ENCODE measurements at regions not wholly inside any gene's neighbourhood (a gene's known extent, or its start where the extent isn't known, plus 50 kb on each side); places are given as distances from the start of the nearest gene placed in this dataset.

GRCh38 chr10:131011936-131012640 lies 299.4 kb downstream of the TCERG1L start:
- TF ChIP-seq, protein P1, sequence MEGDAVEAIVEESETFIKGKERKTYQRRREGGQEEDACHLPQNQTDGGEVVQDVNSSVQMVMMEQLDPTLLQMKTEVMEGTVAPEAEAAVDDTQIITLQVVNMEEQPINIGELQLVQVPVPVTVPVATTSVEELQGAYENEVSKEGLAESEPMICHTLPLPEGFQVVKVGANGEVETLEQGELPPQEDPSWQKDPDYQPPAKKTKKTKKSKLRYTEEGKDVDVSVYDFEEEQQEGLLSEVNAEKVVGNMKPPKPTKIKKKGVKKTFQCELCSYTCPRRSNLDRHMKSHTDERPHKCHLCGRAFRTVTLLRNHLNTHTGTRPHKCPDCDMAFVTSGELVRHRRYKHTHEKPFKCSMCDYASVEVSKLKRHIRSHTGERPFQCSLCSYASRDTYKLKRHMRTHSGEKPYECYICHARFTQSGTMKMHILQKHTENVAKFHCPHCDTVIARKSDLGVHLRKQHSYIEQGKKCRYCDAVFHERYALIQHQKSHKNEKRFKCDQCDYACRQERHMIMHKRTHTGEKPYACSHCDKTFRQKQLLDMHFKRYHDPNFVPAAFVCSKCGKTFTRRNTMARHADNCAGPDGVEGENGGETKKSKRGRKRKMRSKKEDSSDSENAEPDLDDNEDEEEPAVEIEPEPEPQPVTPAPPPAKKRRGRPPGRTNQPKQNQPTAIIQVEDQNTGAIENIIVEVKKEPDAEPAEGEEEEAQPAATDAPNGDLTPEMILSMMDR (IDR thresholded peaks at IDR 0.05), result no peak
- intact Hi-C loops (cut with DNase I), result no loop called here
- Histone ChIP-seq H3K4me1 (no peaks in the 10 kb centered on the region), H3K9me3 (peaks cover 0 to 9% (median 0%) of the 10 kb centered on the region in 11 donors), H3K27ac (no peak overlapping the region), H3K27me3 (peaks cover 0 to 24% (median 0%) of the 10 kb centered on the region in 7 donors), H3K4me3 (no peak overlapping the region), H3K36me3 (no peaks in the 10 kb centered on the region)
- WGBS, 2 donors, result 77 to 79% methylated on average over 10 of the region's 10 CpGs
- DNase-seq (no peak), ATAC-seq (no peak)

- Histone ChIP-seq H3K27me3 (peaks cover 0 to 24% (median 0%) of the 10 kb centered on the region in 7 donors), H3K27ac (no peak overlapping the region), H3K4me3 (no peak overlapping the region), H3K9me3 (peaks cover 0 to 9% (median 0%) of the 10 kb centered on the region in 11 donors), H3K4me1 (no peaks in the 10 kb centered on the region), H3K36me3 (no peaks in the 10 kb centered on the region)
- intact Hi-C loops (cut with DNase I), result no loop called here
- 69 to 75% methylated on average over 5 of the region's 5 CpGs for WGBS, 2 donors
- TF ChIP-seq, protein P1 (IDR thresholded peaks at IDR 0.05), result no peak
- ATAC-seq (no peak), DNase-seq (no peak)
These were observed 298.9 kb downstream of the TCERG1L start for GRCh38 chr10:131012641-131012985.

- Histone ChIP-seq H3K4me3 (no peak overlapping the region), H3K27me3 (peaks cover 0 to 24% (median 6%) of the 10 kb centered on the region in 7 donors), H3K4me1 (no peaks in the 10 kb centered on the region), H3K27ac (no peak overlapping the region), H3K9me3 (peaks cover 0 to 9% (median 0%) of the 10 kb centered on the region in 11 donors), H3K36me3 (no peaks in the 10 kb centered on the region)
- intact Hi-C loops (cut with DNase I), result no loop called here
- TF ChIP-seq, protein P1 (IDR thresholded peaks at IDR 0.05), result no peak
- DNase-seq (no peak), ATAC-seq (no peak)
- 89% methylated on average over 17 of the region's 17 CpGs for WGBS, 2 donors
These were observed 298.1 kb downstream of the TCERG1L start for GRCh38 chr10:131013281-131013912.

DNA sequence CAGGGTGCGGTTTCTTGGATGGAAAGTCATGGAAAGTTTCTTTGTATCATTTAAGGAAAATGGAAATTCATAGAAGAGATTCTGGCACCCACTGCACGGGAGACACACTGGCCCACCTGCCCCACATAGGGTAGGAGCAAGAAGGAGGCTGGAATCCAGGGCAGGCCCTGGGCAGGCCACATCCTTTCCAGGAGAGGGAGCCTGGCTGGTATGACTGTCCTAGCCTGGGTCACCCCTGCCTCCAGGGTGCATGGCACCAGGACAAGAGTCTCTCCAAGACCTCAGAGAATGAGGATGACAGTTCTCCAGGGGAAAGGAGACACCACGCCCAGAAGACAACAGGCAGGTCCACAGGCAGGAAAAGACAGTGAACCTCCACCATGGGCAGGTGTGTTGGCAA lies 297.2 kb downstream of the TCERG1L start:
- ATAC-seq (no peak), DNase-seq (no peak)
- Histone ChIP-seq H3K4me3 (no peak overlapping the region), H3K36me3 (no peaks in the 10 kb centered on the region), H3K9me3 (peaks cover 0 to 9% (median 0%) of the 10 kb centered on the region in 11 donors), H3K27me3 (peaks cover 0 to 32% (median 6%) of the 10 kb centered on the region in 7 donors), H3K4me1 (no peaks in the 10 kb centered on the region), H3K27ac (no peak overlapping the region)
- TF ChIP-seq, protein P1 (IDR thresholded peaks at IDR 0.05), result no peak
- intact Hi-C loops (cut with DNase I), result no loop called here
- 78 to 80% methylated on average over 3 of the region's 3 CpGs for WGBS, 2 donors
